ENCODE measurements at regions not wholly inside any gene's neighbourhood (a gene's known extent, or its start where the extent isn't known, plus 50 kb on each side); places are given as distances from the start of the nearest gene placed in this dataset.

- DNase-seq, result no peak
- in situ Hi-C loops (cut with MboI; ENCODE audit: low pct_unique_long_range_greater_than_20kb, low sequenced_read_pairs), result no loop called here
Observed at GRCh38 chr11:18878211-18878610, 61.0 kb downstream of the MRGPRX1 start.

- in situ Hi-C loops (cut with MboI; ENCODE audit: low pct_unique_long_range_greater_than_20kb, low sequenced_read_pairs), result no loop called here
- DNase-seq, result no peak
Observed at GRCh38 chr11:18865951-18866350, 73.3 kb downstream of the MRGPRX1 start.

GRCh38 chr11:18865261-18865660, 73.7 kb upstream of the PTPN5 start:
- DNase-seq, result no peak
- in situ Hi-C loops (cut with MboI; ENCODE audit: low pct_unique_long_range_greater_than_20kb, low sequenced_read_pairs), result no loop called here

- DNase-seq, result peak; percentile 13
- in situ Hi-C loops (cut with MboI; ENCODE audit: low pct_unique_long_range_greater_than_20kb, low sequenced_read_pairs), result no loop called here
Observed at GRCh38 chr11:18853086-18853720, 61.6 kb upstream of the PTPN5 start.

GRCh38 chr11:18849406-18849805, 57.8 kb upstream of the PTPN5 start:
- in situ Hi-C loops (cut with MboI; ENCODE audit: low pct_unique_long_range_greater_than_20kb, low sequenced_read_pairs), result no loop called here
- no peak for DNase-seq

- peak; percentile 37 for DNase-seq
Observed at GRCh38 chr11:18844753-18845367, 53.3 kb upstream of the PTPN5 start.

More at GRCh38 chr11:18844753-18845367, 53.3 kb upstream of the PTPN5 start:
- in situ Hi-C loops (cut with MboI; ENCODE audit: low pct_unique_long_range_greater_than_20kb, low sequenced_read_pairs), result no loop called here
